HepG2 (cell line): ENCODE measurements at regions not wholly inside any gene's neighbourhood (a gene's known extent, or its start where the extent isn't known, plus 50 kb on each side); places are given as distances from the start of the nearest gene placed in this dataset.

Source experiments
- CTCF ChIP-seq: sonication (generic); formaldehyde crosslinking; IDR thresholded peaks from 2 replicates; pipeline ENCODE4 v1.5.0; 2020; ENCODE audit warnings: mild to moderate bottlenecking, missing genetic modification reagents, moderate library complexity
- EP300 ChIP-seq, 3 experiments: sonication (generic) in 1 of 3; formaldehyde crosslinking in 1 of 3; IDR thresholded peaks; 2 replicates each; pipeline versions ENCODE4 v1.5.1 to v1.6.1; 2011 to 2020; ENCODE audit warnings: low read depth in 2 of 3, low read length in 2 of 3, borderline replicate concordance in 1 of 3, improper control_type of control experiment in 1 of 3, mild to moderate bottlenecking in 1 of 3, missing genetic modification reagents in 1 of 3, moderate library complexity in 1 of 3
- GLI4 ChIP-seq: sonication (generic); formaldehyde crosslinking; IDR thresholded peaks from 2 replicates; pipeline ENCODE4 v1.5.1; 2020; ENCODE audit warnings: missing genetic modification reagents, mild to moderate bottlenecking, moderate library complexity, borderline replicate concordance
- PHB2 ChIP-seq: fragments of 450-650 bp; IDR thresholded peaks from 2 replicates; pipeline ENCODE4 v1.6.1; 2018; ENCODE audit not compliant: partially characterized antibody
- POLR2AphosphoS2 ChIP-seq: IDR thresholded peaks from 2 replicates; pipeline ENCODE4 v1.6.1; 2011; ENCODE audit warnings: low read depth, low read length, improper control_type of control experiment
- RFXAP ChIP-seq: sonication (generic); formaldehyde crosslinking; IDR thresholded peaks from 2 replicates; pipeline ENCODE4 v1.4.0; 2020; ENCODE audit warnings: missing genetic modification reagents, borderline replicate concordance
- ZNF431 ChIP-seq: sonication (generic); formaldehyde crosslinking; IDR thresholded peaks from 2 replicates; pipeline ENCODE4 v1.9.0; 2022; ENCODE audit warnings: missing genetic modification reagents, low read depth, mild to moderate bottlenecking, borderline replicate concordance
- TF ChIP-seq, protein P1 (sequence below): sonication (generic); formaldehyde crosslinking; IDR thresholded peaks from 2 replicates; pipeline ENCODE4 v1.4.0; 2020; ENCODE audit warnings: missing genetic modification reagents, mild to moderate bottlenecking, borderline replicate concordance
- TF ChIP-seq, protein P2 (sequence below): sonication (generic); formaldehyde crosslinking; IDR thresholded peaks from 2 replicates; pipeline ENCODE4 v1.9.0; 2021; ENCODE audit warnings: missing genetic modification reagents, mild to moderate bottlenecking, borderline replicate concordance

GRCh38 chr2:40584432-40584831 is 132.5 kb upstream of the SLC8A1 start:
- TF ChIP-seq GLI4 (no peak), CTCF (CRISPR knock-in tag) (no peak), RFXAP (CRISPR knock-in tag) (no peak), ZNF431 (no peak), POLR2AphosphoS2 (no peak), PHB2 (no peak), EP300 (IDR thresholded peaks at IDR 0.05; ENCODE audit: low read depth in 2 of 2, low read length in 2 of 2) (no peak), EP300 (CRISPR knock-in tag; IDR thresholded peaks at IDR 0.05; ENCODE audit: borderline replicate concordance) (no peak)
- TF ChIP-seq, protein P1, sequence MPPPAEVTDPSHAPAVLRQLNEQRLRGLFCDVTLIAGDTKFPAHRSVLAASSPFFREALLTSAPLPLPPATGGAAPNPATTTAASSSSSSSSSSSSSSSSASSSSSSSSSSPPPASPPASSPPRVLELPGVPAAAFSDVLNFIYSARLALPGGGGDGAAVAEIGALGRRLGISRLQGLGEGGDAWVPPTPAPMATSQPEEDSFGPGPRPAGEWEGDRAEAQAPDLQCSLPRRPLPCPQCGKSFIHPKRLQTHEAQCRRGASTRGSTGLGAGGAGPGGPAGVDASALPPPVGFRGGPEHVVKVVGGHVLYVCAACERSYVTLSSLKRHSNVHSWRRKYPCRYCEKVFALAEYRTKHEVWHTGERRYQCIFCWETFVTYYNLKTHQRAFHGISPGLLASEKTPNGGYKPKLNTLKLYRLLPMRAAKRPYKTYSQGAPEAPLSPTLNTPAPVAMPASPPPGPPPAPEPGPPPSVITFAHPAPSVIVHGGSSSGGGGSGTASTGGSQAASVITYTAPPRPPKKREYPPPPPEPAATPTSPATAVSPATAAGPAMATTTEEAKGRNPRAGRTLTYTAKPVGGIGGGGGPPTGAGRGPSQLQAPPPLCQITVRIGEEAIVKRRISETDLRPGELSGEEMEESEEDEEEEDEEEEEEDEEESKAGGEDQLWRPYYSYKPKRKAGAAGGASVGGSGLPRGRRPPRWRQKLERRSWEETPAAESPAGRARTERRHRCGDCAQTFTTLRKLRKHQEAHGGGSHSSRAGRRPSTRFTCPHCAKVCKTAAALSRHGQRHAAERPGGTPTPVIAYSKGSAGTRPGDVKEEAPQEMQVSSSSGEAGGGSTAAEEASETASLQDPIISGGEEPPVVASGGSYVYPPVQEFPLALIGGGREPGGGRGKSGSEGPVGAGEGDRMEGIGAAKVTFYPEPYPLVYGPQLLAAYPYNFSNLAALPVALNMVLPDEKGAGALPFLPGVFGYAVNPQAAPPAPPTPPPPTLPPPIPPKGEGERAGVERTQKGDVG: no peak
- TF ChIP-seq, protein P2, sequence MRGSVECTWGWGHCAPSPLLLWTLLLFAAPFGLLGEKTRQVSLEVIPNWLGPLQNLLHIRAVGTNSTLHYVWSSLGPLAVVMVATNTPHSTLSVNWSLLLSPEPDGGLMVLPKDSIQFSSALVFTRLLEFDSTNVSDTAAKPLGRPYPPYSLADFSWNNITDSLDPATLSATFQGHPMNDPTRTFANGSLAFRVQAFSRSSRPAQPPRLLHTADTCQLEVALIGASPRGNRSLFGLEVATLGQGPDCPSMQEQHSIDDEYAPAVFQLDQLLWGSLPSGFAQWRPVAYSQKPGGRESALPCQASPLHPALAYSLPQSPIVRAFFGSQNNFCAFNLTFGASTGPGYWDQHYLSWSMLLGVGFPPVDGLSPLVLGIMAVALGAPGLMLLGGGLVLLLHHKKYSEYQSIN (CRISPR knock-in tag): no peak
